HG03175 (cell line): ENCODE measurements at regions not wholly inside any gene's neighbourhood (a gene's known extent, or its start where the extent isn't known, plus 50 kb on each side); places are given as distances from the start of the nearest gene placed in this dataset.
"Not testable (repeated sequence)": the region's sequence is repeated elsewhere in the genome, so short reads cannot be mapped to it uniquely, and the experiment has no call there.

Source experiments
- ATAC-seq: cut with Tn5 transposase; IDR thresholded peaks from one replicate; pipeline ENCODE4 v1.9.1; 2021; ENCODE audit warnings: mild to moderate bottlenecking, moderate library complexity; ENCODE audit not compliant: unreplicated experiment

- no peak for ATAC-seq
Observed at GRCh38 chr13:43946281-43946680, 66.6 kb downstream of the LACC1 start.

GRCh38 chr13:43947897-43948458 lies 68.3 kb downstream of the LACC1 start:
- no peak for ATAC-seq

DNA sequence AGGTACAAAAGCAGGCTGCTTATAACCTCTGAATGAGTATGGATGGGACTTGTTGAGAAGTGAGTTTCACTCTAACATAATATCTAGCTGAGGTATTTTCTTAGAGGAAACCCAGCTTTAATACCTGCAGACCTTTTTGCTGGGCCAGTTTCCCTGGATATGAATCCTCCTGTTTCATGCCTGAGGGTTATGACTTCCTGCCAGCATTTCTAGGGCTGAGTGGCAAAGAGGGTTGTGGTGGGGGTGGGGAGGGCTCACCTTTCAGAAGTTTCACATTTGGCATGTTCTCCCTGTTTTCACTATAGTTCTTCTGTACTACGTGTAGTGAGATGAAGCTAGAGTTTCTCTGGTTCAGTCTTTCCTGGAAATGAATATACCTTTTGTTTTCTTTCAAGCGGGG lies 73.7 kb downstream of the LACC1 start:
- ATAC-seq, result no peak

- ATAC-seq, result not testable (repeated sequence)
Observed at GRCh38 chr13:43956975-43957374, 77.3 kb downstream of the LACC1 start.

- no peak for ATAC-seq
Observed at GRCh38 chr13:43959291-43959690, 79.6 kb downstream of the LACC1 start.

DNA sequence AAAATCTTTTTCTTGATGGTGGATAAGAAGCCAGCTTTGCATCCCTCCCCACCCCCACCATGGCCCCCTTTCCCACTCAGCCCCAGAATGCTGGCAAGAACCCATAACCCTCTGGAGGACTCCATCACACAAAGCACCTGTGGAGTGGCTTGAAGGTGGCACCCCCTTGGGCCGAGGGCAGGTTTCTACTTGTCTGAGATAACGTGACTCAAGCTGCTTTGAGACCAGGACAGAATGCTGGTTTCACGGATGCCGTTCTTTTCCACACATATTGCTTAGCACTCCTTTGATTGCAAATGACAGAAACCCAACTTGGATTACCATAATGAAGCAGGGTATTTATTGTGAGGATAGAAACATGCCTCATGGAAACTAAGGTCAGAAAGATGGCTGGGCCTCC lies 82.2 kb downstream of the LACC1 start:
- no peak for ATAC-seq

- ATAC-seq, result no peak
Observed at GRCh38 chr13:43963726-43964125, 84.0 kb downstream of the LACC1 start.

DNA sequence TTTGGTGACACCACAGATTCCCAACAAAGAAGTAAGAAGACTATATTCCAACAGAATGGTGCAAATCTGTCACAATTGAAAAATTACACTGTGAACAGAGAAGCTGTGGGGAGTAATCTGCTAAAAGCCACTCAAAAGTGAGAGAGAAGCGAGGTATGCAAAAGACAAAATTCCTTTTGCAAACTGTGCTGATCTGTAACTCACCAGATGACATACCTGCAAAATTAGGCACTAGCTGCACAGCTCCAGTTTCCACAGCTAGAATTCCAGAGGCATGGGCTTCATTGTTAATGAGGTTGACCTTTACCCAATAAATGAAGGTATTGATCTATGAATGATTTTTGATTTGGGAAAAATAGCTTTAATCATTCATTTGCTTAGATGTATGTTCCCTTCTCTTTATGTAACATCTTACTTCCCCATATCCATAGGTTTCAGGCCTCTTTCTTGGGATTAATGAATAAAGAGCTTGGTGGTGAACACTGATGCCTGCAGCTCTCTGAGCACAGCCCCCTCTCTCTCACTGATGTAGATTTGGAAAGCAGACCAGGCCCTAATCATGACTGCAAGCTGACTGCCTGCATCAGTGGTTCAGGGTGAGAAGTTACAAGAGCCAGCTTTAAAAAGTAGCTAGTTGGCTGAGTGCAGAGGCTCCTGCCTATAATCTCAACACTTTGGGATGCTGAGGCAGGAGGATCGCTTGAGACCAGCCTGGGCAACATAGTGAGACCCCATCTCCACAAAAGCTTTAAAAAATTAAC lies 85.2 kb downstream of the LACC1 start:
- no peak for ATAC-seq

GRCh38 chr13:43965459-43965845 lies 85.7 kb downstream of the LACC1 start:
- ATAC-seq, result no peak

DNA sequence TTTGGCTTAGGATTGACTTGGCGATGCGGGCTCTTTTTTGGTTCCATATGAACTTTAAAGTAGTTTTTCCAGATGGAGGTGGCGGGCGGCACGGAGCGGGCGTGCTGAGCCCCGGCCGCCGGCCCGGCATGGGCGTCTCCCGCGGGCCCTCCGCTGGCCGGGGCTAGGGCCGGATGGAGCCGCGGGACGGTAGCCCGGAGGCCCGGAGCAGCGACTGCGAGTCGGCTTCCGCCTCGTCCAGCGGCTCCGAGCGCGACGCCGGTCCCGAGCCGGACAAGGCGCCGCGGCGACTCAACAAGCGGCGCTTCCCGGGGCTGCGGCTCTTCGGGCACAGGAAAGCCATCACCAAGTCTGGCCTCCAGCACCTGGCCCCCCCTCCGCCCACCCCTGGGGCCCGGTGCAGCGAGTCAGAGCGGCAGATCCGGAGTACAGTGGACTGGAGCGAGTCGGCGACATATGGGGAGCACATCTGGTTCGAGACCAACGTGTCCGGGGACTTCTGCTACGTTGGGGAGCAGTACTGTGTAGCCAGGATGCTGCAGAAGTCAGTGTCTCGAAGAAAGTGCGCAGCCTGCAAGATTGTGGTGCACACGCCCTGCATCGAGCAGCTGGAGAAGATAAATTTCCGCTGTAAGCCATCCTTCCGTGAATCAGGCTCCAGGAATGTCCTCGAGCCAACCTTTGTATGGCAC lies 88.7 kb downstream of the LACC1 start:
- not testable (repeated sequence) for ATAC-seq

DNA sequence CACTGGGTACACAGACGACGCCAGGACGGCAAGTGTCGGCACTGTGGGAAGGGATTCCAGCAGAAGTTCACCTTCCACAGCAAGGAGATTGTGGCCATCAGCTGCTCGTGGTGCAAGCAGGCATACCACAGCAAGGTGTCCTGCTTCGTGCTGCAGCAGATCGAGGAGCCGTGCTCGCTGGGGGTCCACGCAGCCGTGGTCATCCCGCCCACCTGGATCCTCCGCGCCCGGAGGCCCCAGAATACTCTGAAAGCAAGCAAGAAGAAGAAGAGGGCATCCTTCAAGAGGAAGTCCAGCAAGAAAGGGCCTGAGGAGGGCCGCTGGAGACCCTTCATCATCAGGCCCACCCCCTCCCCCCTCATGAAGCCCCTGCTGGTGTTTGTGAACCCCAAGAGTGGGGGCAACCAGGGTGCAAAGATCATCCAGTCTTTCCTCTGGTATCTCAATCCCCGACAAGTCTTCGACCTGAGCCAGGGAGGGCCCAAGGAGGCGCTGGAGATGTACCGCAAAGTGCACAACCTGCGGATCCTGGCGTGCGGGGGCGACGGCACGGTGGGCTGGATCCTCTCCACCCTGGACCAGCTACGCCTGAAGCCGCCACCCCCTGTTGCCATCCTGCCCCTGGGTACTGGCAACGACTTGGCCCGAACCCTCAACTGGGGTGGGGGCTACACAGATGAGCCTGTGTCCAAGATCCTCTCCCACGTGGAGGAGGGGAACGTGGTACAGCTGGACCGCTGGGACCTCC lies 89.4 kb downstream of the LACC1 start:
- ATAC-seq, result not testable (repeated sequence)

GRCh38 chr13:43969919-43970318 lies 90.2 kb downstream of the LACC1 start:
- ATAC-seq, result not testable (repeated sequence)

GRCh38 chr13:43970520-43971242 lies 91.0 kb downstream of the LACC1 start:
- not testable (repeated sequence) for ATAC-seq

- not testable (repeated sequence) for ATAC-seq
Observed at GRCh38 chr13:43971324-43971723, 91.6 kb downstream of the LACC1 start.

DNA sequence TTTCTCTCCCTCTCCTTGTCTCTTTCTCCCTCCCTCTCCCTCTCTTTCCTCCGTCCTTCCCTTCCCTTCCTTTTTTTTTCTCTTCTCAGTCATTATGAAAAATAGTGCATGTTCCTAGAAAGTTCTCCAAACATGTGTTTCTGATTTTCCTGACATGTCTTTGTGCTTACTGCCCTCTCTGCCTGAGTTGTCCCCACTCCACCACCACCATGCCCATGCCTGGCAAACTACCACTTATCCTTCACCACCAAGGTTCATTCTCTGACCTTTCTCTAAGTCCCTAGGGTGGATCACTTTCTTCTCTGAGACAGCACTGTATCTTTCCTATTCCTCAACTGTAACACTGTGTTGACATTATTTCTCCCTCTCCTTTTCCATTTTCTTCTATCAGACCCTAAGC lies 98.2 kb downstream of the LACC1 start:
- ATAC-seq, result no peak

DNA sequence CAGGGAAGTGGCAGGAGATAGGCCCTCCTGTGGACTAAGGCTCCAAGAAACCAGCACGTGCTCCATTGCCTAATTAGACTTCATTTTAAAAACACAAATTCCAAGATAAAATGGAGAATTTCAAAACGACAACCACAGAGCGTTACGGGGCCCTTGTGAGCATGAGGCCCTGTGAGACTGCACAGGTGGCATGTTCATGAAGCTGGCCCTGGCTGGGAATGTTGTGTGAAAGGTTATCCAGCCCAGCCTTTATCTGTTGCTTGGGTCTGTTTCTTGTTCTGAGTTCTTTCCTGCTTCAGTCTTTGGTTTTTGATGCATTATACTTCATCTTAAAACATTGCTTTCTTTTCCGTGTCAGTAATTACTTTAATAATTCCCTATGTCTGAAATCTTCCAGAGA lies 99.0 kb downstream of the LACC1 start:
- ATAC-seq, result no peak

GRCh38 chr13:43979492-43979891 lies 99.8 kb downstream of the LACC1 start:
- ATAC-seq, result no peak

DNA sequence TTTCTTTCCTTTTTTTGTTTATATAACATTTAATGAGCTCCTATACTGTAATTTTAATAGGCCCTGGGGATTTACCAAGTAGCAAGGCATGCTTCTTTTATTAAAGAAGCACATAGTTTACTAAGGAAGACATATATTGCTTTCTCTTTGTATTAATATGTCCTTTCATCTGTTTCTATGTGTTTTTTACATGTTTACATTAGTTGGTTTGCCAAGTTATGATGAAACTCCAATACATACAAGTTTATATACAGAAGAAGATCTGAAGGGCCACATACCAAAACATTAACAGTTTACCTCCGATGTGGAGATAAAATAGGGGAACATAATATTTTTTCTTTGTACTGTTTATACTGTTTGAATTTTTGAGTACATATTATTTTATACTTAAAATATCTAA lies 100.9 kb downstream of the LACC1 start:
- ATAC-seq, result no peak

GRCh38 chr13:43981091-43981490 lies 101.4 kb downstream of the LACC1 start:
- ATAC-seq, result no peak

DNA sequence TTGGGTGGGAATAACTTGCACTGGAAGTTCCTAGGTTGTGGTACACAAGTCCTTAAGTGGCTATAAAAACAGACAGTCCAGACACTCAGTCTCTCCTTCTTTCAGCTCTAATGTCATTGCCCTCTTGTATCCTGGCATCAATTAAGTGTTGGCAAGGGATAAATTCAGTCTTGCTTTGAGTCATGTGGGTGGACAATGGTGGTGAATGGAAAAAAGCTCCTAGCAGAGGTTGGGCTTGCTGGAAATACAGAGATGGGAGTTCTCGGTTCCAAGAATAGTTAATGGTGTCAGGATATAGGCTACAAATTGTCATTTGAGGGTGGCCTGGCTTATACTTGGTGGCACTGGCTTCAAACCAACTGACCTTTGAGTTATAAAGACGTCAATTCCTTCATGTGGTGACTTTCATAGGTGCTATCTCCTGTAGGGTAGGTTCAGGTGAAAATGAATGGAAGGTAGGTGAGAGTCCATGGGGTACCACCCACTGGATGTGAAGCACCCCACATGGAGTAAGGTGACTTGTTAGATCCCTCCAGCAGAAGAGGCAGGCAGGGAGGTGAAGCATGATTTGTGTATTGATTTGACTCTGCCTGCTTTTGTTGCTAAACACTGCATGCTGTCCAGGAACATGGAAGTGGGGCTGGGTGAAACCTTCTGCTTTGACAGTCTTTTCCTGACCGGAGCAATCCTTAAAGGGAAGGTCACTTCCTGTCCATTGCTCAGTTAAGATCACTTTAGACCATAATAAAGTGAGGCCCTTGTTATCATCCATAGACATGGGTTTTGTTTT lies 102.0 kb downstream of the LACC1 start:
- no peak for ATAC-seq
